Thyroid gland (tissue), 4 donors: ENCODE measurements at regions not wholly inside any gene's neighbourhood (a gene's known extent, or its start where the extent isn't known, plus 50 kb on each side); places are given as distances from the start of the nearest gene placed in this dataset.

Source experiments
- POLR2A ChIP-seq, 2 donors: fragments of 450-650 bp; IDR thresholded peaks; one replicate each; pipeline ENCODE4 v1.6.1; 2017; ENCODE audit warnings: antibody characterized with exemption in 2 of 2, mild to moderate bottlenecking in 2 of 2, moderate library complexity in 1 of 2
- TF ChIP-seq, protein P1 (sequence below), 6 experiments: fragments of 200-600 bp in 3 of 6; fragments of 450-650 bp in 3 of 6; sonication (generic) in 3 of 6; IDR thresholded peaks; one replicate each; pipeline ENCODE4 v1.5.1; 2016 to 2019; ENCODE audit warnings: antibody characterized with exemption in 6 of 6, mild to moderate bottlenecking in 2 of 6, inconsistent platforms in 1 of 6, moderate library complexity in 1 of 6

GRCh38 chr3:72082186-72082715 lies 297.3 kb upstream of the PROK2 start:
- TF ChIP-seq, protein P1, sequence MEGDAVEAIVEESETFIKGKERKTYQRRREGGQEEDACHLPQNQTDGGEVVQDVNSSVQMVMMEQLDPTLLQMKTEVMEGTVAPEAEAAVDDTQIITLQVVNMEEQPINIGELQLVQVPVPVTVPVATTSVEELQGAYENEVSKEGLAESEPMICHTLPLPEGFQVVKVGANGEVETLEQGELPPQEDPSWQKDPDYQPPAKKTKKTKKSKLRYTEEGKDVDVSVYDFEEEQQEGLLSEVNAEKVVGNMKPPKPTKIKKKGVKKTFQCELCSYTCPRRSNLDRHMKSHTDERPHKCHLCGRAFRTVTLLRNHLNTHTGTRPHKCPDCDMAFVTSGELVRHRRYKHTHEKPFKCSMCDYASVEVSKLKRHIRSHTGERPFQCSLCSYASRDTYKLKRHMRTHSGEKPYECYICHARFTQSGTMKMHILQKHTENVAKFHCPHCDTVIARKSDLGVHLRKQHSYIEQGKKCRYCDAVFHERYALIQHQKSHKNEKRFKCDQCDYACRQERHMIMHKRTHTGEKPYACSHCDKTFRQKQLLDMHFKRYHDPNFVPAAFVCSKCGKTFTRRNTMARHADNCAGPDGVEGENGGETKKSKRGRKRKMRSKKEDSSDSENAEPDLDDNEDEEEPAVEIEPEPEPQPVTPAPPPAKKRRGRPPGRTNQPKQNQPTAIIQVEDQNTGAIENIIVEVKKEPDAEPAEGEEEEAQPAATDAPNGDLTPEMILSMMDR (IDR thresholded peaks at IDR 0.05), result no peak
- TF ChIP-seq POLR2A (IDR thresholded peaks at IDR 0.05), result no peak
